GM13976 (cell line): ENCODE measurements at regions not wholly inside any gene's neighbourhood (a gene's known extent, or its start where the extent isn't known, plus 50 kb on each side); places are given as distances from the start of the nearest gene placed in this dataset.

Source experiments
- DNase-seq: peaks from one replicate; pipeline ENCODE4 v3.0.0; 2012; ENCODE audit warnings: low spot score
- CTCF ChIP-seq: IDR thresholded peaks from 2 replicates; pipeline ENCODE4 v1.5.1; 2012; ENCODE audit warnings: borderline replicate concordance, mild to moderate bottlenecking; ENCODE audit not compliant: insufficient read depth; ENCODE audit errors: extremely low read depth, missing control alignments, control extremely low read depth
- in situ Hi-C: fragments of 300-500 bp; cut with MboI; formaldehyde crosslinking; loops from one replicate; pipeline ENCODE4 v1.12.0; 2022; ENCODE audit warnings: low sequenced_read_pairs, mixed read lengths, inconsistent platforms; ENCODE audit not compliant: unreplicated experiment

GRCh38 chr13:53848366-53848961 is 819.9 kb downstream of the OLFM4 start:
- in situ Hi-C loops = no loop called here
- DNase-seq = no peak
- TF ChIP-seq CTCF = no peak

GRCh38 chr13:53854321-53854720 is 825.7 kb downstream of the OLFM4 start:
- no peak for TF ChIP-seq CTCF
- in situ Hi-C loops = no loop called here
- DNase-seq = no peak

GRCh38 chr13:53856573-53857195 is 828.1 kb downstream of the OLFM4 start:
- no peak for DNase-seq
- in situ Hi-C loops = no loop called here
- TF ChIP-seq CTCF = no peak

- no peak for TF ChIP-seq CTCF
- in situ Hi-C loops = no loop called here
- no peak for DNase-seq
These were observed 834.9 kb downstream of the OLFM4 start for GRCh38 chr13:53863520-53863919.

GRCh38 chr13:53873558-53873957 is 844.9 kb downstream of the OLFM4 start:
- in situ Hi-C loops = no loop called here
- no peak for DNase-seq
- TF ChIP-seq CTCF = no peak

DNA sequence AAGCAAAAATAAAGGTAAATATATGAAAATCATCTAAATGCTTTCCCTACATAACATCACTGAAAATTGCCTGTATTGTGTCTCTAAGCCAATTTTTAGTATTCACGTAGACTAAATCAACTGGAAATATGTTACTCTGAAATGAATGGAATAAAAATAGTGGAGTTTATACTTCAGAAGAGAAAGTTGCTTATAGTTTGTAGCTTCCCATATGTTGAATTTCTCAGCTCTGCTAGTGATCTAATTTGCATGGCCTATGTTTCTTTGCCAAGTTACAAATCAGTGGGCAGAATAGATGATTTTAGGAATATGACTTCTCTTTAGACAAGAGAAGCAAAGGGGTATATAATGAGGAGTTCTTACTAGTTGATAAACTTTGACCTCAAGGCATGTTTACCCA is 850.2 kb downstream of the OLFM4 start:
- in situ Hi-C loops = no loop called here
- no peak for DNase-seq
- no peak for TF ChIP-seq CTCF

DNA sequence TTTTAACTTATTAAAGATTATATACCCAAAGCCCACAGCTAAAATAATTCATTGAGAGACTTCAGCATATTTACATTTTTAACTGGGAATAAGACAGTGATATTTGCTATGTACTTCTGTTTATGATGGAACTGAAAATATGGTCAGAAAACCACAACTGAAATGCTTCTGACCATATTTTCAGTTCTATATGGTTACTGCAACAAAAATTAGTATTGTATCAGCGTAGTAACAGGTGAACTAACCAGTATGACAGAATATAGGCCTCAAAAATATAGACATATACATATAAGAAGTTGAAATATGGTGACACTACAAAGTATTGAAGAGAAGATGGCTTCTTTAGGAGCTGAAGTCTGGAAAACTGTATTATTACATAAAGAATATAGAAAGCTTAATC is 857.4 kb downstream of the OLFM4 start:
- TF ChIP-seq CTCF = no peak
- in situ Hi-C loops = no loop called here
- no peak for DNase-seq
